MCF 10A (cell line): ENCODE measurements at regions not wholly inside any gene's neighbourhood (a gene's known extent, or its start where the extent isn't known, plus 50 kb on each side); places are given as distances from the start of the nearest gene placed in this dataset.

ENCODE experiments used
- BruUV-seq: library from RNA; stranded (reverse); fragments of 400-500 nt; replicated peaks from 2 replicates; lab custom pipeline; 2021; lab: Mats Ljungman, UMichigan
- CTCF ChIA-PET: fragments of 300-600 bp; sonication (Branson Sonifier 250); formaldehyde crosslinking; extraction: SDS; loops from one replicate; lab custom pipeline; 2021; ENCODE audit warnings: antibody characterized with exemption, inconsistent platforms; lab: Yijun Ruan, JAX
- POLR2A ChIA-PET: fragments of 300-600, 350-650 bp; sonication (Branson Sonifier 250); formaldehyde crosslinking; extraction: SDS; loops from one replicate; lab custom pipeline; 2020; ENCODE audit warnings: antibody characterized with exemption, inconsistent platforms; lab: Yijun Ruan, JAX
- DNase-seq: peaks from one replicate; pipeline ENCODE4 v3.0.0-alpha.2; 2018; ENCODE audit not compliant: unreplicated experiment
- H3K27ac Mint-ChIP-seq: one replicate; pipeline ENCODE4 v1.8.0; 2022; ENCODE audit warnings: mild to moderate bottlenecking, low read depth, mixed read lengths; ENCODE audit not compliant: unreplicated experiment
- H3K27me3 Mint-ChIP-seq: one replicate; pipeline ENCODE4 v1.8.0; 2022; ENCODE audit warnings: mixed read lengths; ENCODE audit not compliant: insufficient read depth, unreplicated experiment
- H3K36me3 Mint-ChIP-seq: one replicate; pipeline ENCODE4 v1.8.0; 2022; ENCODE audit warnings: mild to moderate bottlenecking, moderate library complexity, mixed read lengths; ENCODE audit not compliant: insufficient read depth, unreplicated experiment
- H3K4me1 Mint-ChIP-seq: one replicate; pipeline ENCODE4 v1.8.0; 2022; ENCODE audit warnings: mixed read lengths; ENCODE audit not compliant: insufficient read depth, unreplicated experiment
- H3K4me3 Mint-ChIP-seq: one replicate; pipeline ENCODE4 v1.8.0; 2022; ENCODE audit warnings: mild to moderate bottlenecking, moderate library complexity, mixed read lengths; ENCODE audit not compliant: unreplicated experiment
- H3K9me3 Mint-ChIP-seq: one replicate; pipeline ENCODE4 v1.8.0; 2022; ENCODE audit warnings: mixed read lengths; ENCODE audit not compliant: unreplicated experiment
- CTCF ChIP-seq: fragments of 200-600 bp; IDR thresholded peaks from one replicate; pipeline ENCODE4 v1.8.0; 2022; ENCODE audit warnings: antibody characterized with exemption, mild to moderate bottlenecking; ENCODE audit not compliant: unreplicated experiment
- intact Hi-C: fragments of 100-400 bp; cut with micrococcal nuclease; formaldehyde crosslinking; loops from 2 replicates; pipeline ENCODE4 v1.14.1; 2022

- Mint-ChIP-seq H3K9me3 (no peaks in the 10 kb centered on the region), H3K27me3 (no peaks in the 10 kb centered on the region), H3K4me3 (no peak overlapping the region), H3K36me3 (no peaks in the 10 kb centered on the region), H3K4me1 (no peaks in the 10 kb centered on the region), H3K27ac (no peak overlapping the region)
- no peak for DNase-seq
- TF ChIP-seq CTCF, result no peak
- intact Hi-C loops, result no loop called here
- ChIA-PET POLR2A (no interaction called here), CTCF (interaction anchor here (1.0 to 1.6 kb wide), 3 partner anchors 8 to 31 kb away, joined by 3 to 7 read pairs (median 3); no protein-coding TSS in a partner anchor)
- no TSS peak for BruUV-seq
These were observed 1316.8 kb upstream of the RAG2 start for GRCh38 chr11:37914859-37915258.

GRCh38 chr11:37908219-37908548 is 1310.1 kb upstream of the RAG2 start:
- no peaks in the 10 kb centered on the region for H3K27me3 Mint-ChIP-seq
- TF ChIP-seq CTCF, result no peak
- CTCF ChIA-PET, result no interaction called here
- no peak overlapping the region for H3K4me3 Mint-ChIP-seq
- H3K4me1 Mint-ChIP-seq, result no peaks in the 10 kb centered on the region
- H3K36me3 Mint-ChIP-seq, result no peaks in the 10 kb centered on the region
- no peaks in the 10 kb centered on the region for H3K9me3 Mint-ChIP-seq
- POLR2A ChIA-PET, result interaction anchor here (1.2 kb wide), 1 partner anchor 19 kb away, joined by 3 read pairs; no protein-coding TSS in a partner anchor
- no peak for DNase-seq
- intact Hi-C loops, result no loop called here
- H3K27ac Mint-ChIP-seq, result no peak overlapping the region
- BruUV-seq, result no TSS peak

- CTCF ChIA-PET, result interaction anchor here (1.9 kb wide), 1 partner anchor 8 kb away, joined by 3 read pairs; no protein-coding TSS in a partner anchor
- no peak overlapping the region for H3K4me3 Mint-ChIP-seq
These were observed 1309.6 kb upstream of the RAG2 start for GRCh38 chr11:37907436-37908218.

More at GRCh38 chr11:37907436-37908218, 1309.6 kb upstream of the RAG2 start:
- POLR2A ChIA-PET, result interaction anchor here (1.2 kb wide), 1 partner anchor 19 kb away, joined by 3 read pairs; no protein-coding TSS in a partner anchor
- no TSS peak for BruUV-seq
- Mint-ChIP-seq H3K9me3 (no peaks in the 10 kb centered on the region), H3K4me1 (no peaks in the 10 kb centered on the region), H3K36me3 (no peaks in the 10 kb centered on the region), H3K27me3 (no peaks in the 10 kb centered on the region), H3K27ac (no peak overlapping the region)
- no peak for TF ChIP-seq CTCF
- intact Hi-C loops, result no loop called here
- DNase-seq, result peak; percentile 67
